Esophagus squamous epithelium (tissue), 5 donors: ENCODE measurements at regions not wholly inside any gene's neighbourhood (a gene's known extent, or its start where the extent isn't known, plus 50 kb on each side); places are given as distances from the start of the nearest gene placed in this dataset.

ENCODE experiments used
- DNase-seq: peaks from one replicate; lab custom pipeline; 2025; lab: John Stamatoyannopoulos, UW
- H3K27ac ChIP-seq, 4 donors: fragments of 200-600 bp; sonication (generic); one replicate each; pipeline ENCODE4 v1.5.1; 2016 to 2019; ENCODE audit warnings: mild to moderate bottlenecking in 1 of 4
- H3K27me3 ChIP-seq, 4 donors: fragments of 200-600 bp; sonication (generic); 1 replicate in 3 of 4; 2 replicates in 1 of 4; pipeline versions ENCODE4 v1.5.1 to v1.6.0; 2017 to 2021; ENCODE audit warnings: antibody characterized with exemption in 1 of 4
- H3K36me3 ChIP-seq, 3 donors: fragments of 200-600 bp; sonication (generic); one replicate each; pipeline ENCODE4 v1.5.1; 2016 to 2019
- H3K4me1 ChIP-seq, 3 donors: fragments of 200-600 bp; sonication (generic); one replicate each; pipeline ENCODE4 v1.5.1; 2017 to 2019
- H3K4me3 ChIP-seq, 4 donors: fragments of 200-600 bp; sonication (generic); 1 replicate in 3 of 4; 2 replicates in 1 of 4; pipeline ENCODE4 v1.5.1; 2016 to 2019; ENCODE audit warnings: mild to moderate bottlenecking in 2 of 4, moderate library complexity in 1 of 4
- H3K9me3 ChIP-seq, 3 donors: fragments of 200-600 bp; sonication (generic); one replicate each; pipeline ENCODE4 v1.5.1; 2016 to 2019
- CTCF ChIP-seq, 6 experiments: fragments of 450-650 bp in 4 of 6; fragments of 200-600 bp in 2 of 6; sonication (generic) in 2 of 6; IDR thresholded peaks; one replicate each; pipeline ENCODE4 v1.5.1; 2016 to 2019; ENCODE audit warnings: antibody characterized with exemption in 6 of 6, mild to moderate bottlenecking in 4 of 6, moderate library complexity in 4 of 6
- POLR2A ChIP-seq, 4 donors: fragments of 450-650 bp; IDR thresholded peaks; one replicate each; pipeline ENCODE4 v1.6.1; 2017; ENCODE audit warnings: antibody characterized with exemption in 4 of 4, mild to moderate bottlenecking in 4 of 4, moderate library complexity in 3 of 4
- WGBS, 2 donors: methylation state at CpG; one replicate each; pipeline ENCODE4 v1.1.5; 2018; 5-methylcytosine and 5-hydroxymethylcytosine counted together
- intact Hi-C: fragments of 100-400 bp; cut with DNase I; formaldehyde crosslinking; loops from one replicate; pipeline ENCODE4 v1.15.0; 2022
- donor health status: DM: yes; HTN: yes; CAD: no.

- H3K9me3 ChIP-seq: peaks cover 0 to 4% (median 4%) of the 10 kb centered on the region in 3 donors
- H3K27me3 ChIP-seq: no peaks in the 10 kb centered on the region
- WGBS, 2 donors: 63 to 67% methylated on average over 5 of the region's 5 CpGs
- intact Hi-C loops: no loop called here
- TF ChIP-seq POLR2A (IDR thresholded peaks at IDR 0.05): no peak
- no peak for TF ChIP-seq CTCF (IDR thresholded peaks at IDR 0.05)
- no peak for DNase-seq
- no peak overlapping the region for H3K4me3 ChIP-seq
- H3K27ac ChIP-seq: no peak overlapping the region
- H3K36me3 ChIP-seq: no peaks in the 10 kb centered on the region
- no peaks in the 10 kb centered on the region for H3K4me1 ChIP-seq
Observed at GRCh38 chr10:31179091-31179680, 139.8 kb upstream of the ZEB1 start.

- 47 to 49% methylated on average over 7 of the region's 7 CpGs for WGBS, 2 donors
- no peak for DNase-seq
- no peak for TF ChIP-seq CTCF (IDR thresholded peaks at IDR 0.05)
- no peak for TF ChIP-seq POLR2A (IDR thresholded peaks at IDR 0.05)
- H3K27me3 ChIP-seq: no peaks in the 10 kb centered on the region
- H3K36me3 ChIP-seq: no peaks in the 10 kb centered on the region
- H3K9me3 ChIP-seq: no peaks in the 10 kb centered on the region
- H3K27ac ChIP-seq: no peak overlapping the region
- no peak overlapping the region for H3K4me3 ChIP-seq
- peaks cover 0 to 5% (median 0%) of the 10 kb centered on the region in 3 donors for H3K4me1 ChIP-seq
- intact Hi-C loops: no loop called here
Observed at GRCh38 chr10:31186225-31187000, 132.6 kb upstream of the ZEB1 start.

- no peak for TF ChIP-seq POLR2A (IDR thresholded peaks at IDR 0.05)
- TF ChIP-seq CTCF (IDR thresholded peaks at IDR 0.05): no peak
- H3K27me3 ChIP-seq: no peaks in the 10 kb centered on the region
- no peak for DNase-seq
- peaks cover 0 to 5% (median 0%) of the 10 kb centered on the region in 3 donors for H3K4me1 ChIP-seq
- H3K9me3 ChIP-seq: no peaks in the 10 kb centered on the region
- H3K27ac ChIP-seq: no peak overlapping the region
- no peaks in the 10 kb centered on the region for H3K36me3 ChIP-seq
- H3K4me3 ChIP-seq: no peak overlapping the region
- WGBS, 2 donors: 72 to 74% methylated on average over 2 of the region's 2 CpGs
- intact Hi-C loops: no loop called here
Observed at GRCh38 chr10:31187182-31187581, 131.8 kb upstream of the ZEB1 start.

GRCh38 chr10:31187607-31188210 is 131.3 kb upstream of the ZEB1 start:
- H3K27me3 ChIP-seq: no peaks in the 10 kb centered on the region
- H3K27ac ChIP-seq: no peak overlapping the region
- DNase-seq: no peak
- TF ChIP-seq POLR2A (IDR thresholded peaks at IDR 0.05): no peak
- TF ChIP-seq CTCF (IDR thresholded peaks at IDR 0.05): no peak
- no peaks in the 10 kb centered on the region for H3K9me3 ChIP-seq
- 70 to 81% methylated on average over 7 to 8 of the region's 14 CpGs for WGBS, 2 donors
- intact Hi-C loops: no loop called here
- H3K36me3 ChIP-seq: no peaks in the 10 kb centered on the region
- H3K4me1 ChIP-seq: peaks cover 0 to 5% (median 0%) of the 10 kb centered on the region in 3 donors
- H3K4me3 ChIP-seq: no peak overlapping the region
